Glutamatergic neuron (in vitro differentiated cells): ENCODE measurements at regions not wholly inside any gene's neighbourhood (a gene's known extent, or its start where the extent isn't known, plus 50 kb on each side); places are given as distances from the start of the nearest gene placed in this dataset.

Source experiments
- DNase-seq: peaks from one replicate; pipeline ENCODE4 v3.0.0; 2022
- H3K27ac Mint-ChIP-seq: one replicate; pipeline ENCODE4 v1.8.0; 2020; ENCODE audit warnings: mild to moderate bottlenecking, mixed read lengths, inconsistent platforms; ENCODE audit not compliant: unreplicated experiment
- H3K27me3 Mint-ChIP-seq: one replicate; pipeline ENCODE4 v1.8.0; 2020; ENCODE audit warnings: mild to moderate bottlenecking, moderate library complexity, mixed read lengths, inconsistent platforms; ENCODE audit not compliant: unreplicated experiment
- H3K36me3 Mint-ChIP-seq: one replicate; pipeline ENCODE4 v1.8.0; 2020; ENCODE audit warnings: mild to moderate bottlenecking, mixed read lengths, inconsistent platforms; ENCODE audit not compliant: unreplicated experiment
- H3K4me1 Mint-ChIP-seq: one replicate; pipeline ENCODE4 v1.8.0; 2020; ENCODE audit warnings: mild to moderate bottlenecking, low read depth, mixed read lengths, inconsistent platforms; ENCODE audit not compliant: unreplicated experiment
- H3K4me3 Mint-ChIP-seq: one replicate; pipeline ENCODE4 v1.8.0; 2020; ENCODE audit warnings: mild to moderate bottlenecking, mixed read lengths, inconsistent platforms; ENCODE audit not compliant: unreplicated experiment
- H3K9me3 Mint-ChIP-seq: one replicate; pipeline ENCODE4 v1.8.0; 2020; ENCODE audit warnings: mild to moderate bottlenecking, moderate library complexity, mixed read lengths, inconsistent platforms; ENCODE audit not compliant: unreplicated experiment
- CTCF ChIP-seq: fragments of 200-600 bp; sonication (generic); IDR thresholded peaks from one replicate; pipeline ENCODE4 v1.5.0; 2021; ENCODE audit not compliant: partially characterized antibody, unreplicated experiment

GRCh38 chr2:143875295-143876233 is 644.4 kb downstream of the ZEB2 start:
- Mint-ChIP-seq H3K36me3 (peaks cover 16% of the 10 kb centered on the region), H3K9me3 (peaks cover 8% of the 10 kb centered on the region), H3K27ac (peak overlapping the region; percentile 14), H3K27me3 (peaks cover 7% of the 10 kb centered on the region), H3K4me1 (peaks cover 31% of the 10 kb centered on the region), H3K4me3 (no peak overlapping the region)
- TF ChIP-seq CTCF = no peak
- no peak for DNase-seq

- DNase-seq = no peak
- H3K9me3 Mint-ChIP-seq = peaks cover 9% of the 10 kb centered on the region
- H3K4me1 Mint-ChIP-seq = peaks cover 32% of the 10 kb centered on the region
- H3K36me3 Mint-ChIP-seq = peaks cover 19% of the 10 kb centered on the region
- no peak overlapping the region for H3K27ac Mint-ChIP-seq
- no peak for TF ChIP-seq CTCF
- H3K27me3 Mint-ChIP-seq = peaks cover 7% of the 10 kb centered on the region
- H3K4me3 Mint-ChIP-seq = no peak overlapping the region
Measured at GRCh38 chr2:143873886-143874285, 646.0 kb downstream of the ZEB2 start.

GRCh38 chr2:143870696-143871095 is 649.2 kb downstream of the ZEB2 start:
- H3K27me3 Mint-ChIP-seq = no peaks in the 10 kb centered on the region
- H3K4me1 Mint-ChIP-seq = peaks cover 10% of the 10 kb centered on the region
- H3K27ac Mint-ChIP-seq = no peak overlapping the region
- no peak for TF ChIP-seq CTCF
- peaks cover 4% of the 10 kb centered on the region for H3K9me3 Mint-ChIP-seq
- DNase-seq = no peak
- H3K4me3 Mint-ChIP-seq = no peak overlapping the region
- H3K36me3 Mint-ChIP-seq = peaks cover 19% of the 10 kb centered on the region

- no peak overlapping the region for H3K27ac Mint-ChIP-seq
- H3K27me3 Mint-ChIP-seq = peaks cover 3% of the 10 kb centered on the region
- no peak for TF ChIP-seq CTCF
- no peaks in the 10 kb centered on the region for H3K9me3 Mint-ChIP-seq
- peaks cover 7% of the 10 kb centered on the region for H3K4me1 Mint-ChIP-seq
- DNase-seq = no peak
- H3K36me3 Mint-ChIP-seq = peaks cover 5% of the 10 kb centered on the region
- no peak overlapping the region for H3K4me3 Mint-ChIP-seq
Measured at GRCh38 chr2:143856978-143857377, 662.9 kb downstream of the ZEB2 start.

- Mint-ChIP-seq H3K27ac (no peak overlapping the region), H3K27me3 (no peaks in the 10 kb centered on the region), H3K9me3 (no peaks in the 10 kb centered on the region), H3K4me3 (no peak overlapping the region), H3K4me1 (peaks cover 19% of the 10 kb centered on the region), H3K36me3 (no peaks in the 10 kb centered on the region)
- no peak for TF ChIP-seq CTCF
- peak; percentile 43 for DNase-seq
Measured at GRCh38 chr2:143852759-143853158, 667.2 kb downstream of the ZEB2 start.
